GM21619 (cell line): ENCODE measurements at regions not wholly inside any gene's neighbourhood (a gene's known extent, or its start where the extent isn't known, plus 50 kb on each side); places are given as distances from the start of the nearest gene placed in this dataset.

Source experiments
- ATAC-seq: cut with Tn5 transposase; IDR thresholded peaks from one replicate; pipeline ENCODE4 v1.9.1; 2021; ENCODE audit not compliant: unreplicated experiment

DNA sequence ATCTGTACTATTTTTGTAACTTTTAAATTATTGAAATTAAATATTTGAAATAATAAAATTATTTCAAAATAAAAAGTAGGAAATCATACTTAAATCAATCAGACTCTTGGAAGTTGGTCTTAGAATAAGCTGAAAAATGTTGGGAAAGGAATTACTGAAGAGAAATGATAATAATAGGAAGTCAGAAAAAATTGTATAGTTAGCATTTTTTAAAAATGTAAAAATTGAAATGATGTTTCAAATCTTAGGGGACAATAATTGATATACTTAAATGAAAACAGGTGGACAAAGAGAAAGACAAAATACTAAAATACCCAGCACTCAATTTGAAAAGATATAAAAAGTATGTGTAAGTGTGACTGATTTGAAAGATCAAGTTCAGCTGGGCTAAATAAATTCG is 186.1 kb downstream of the BMP2 start:
- ATAC-seq, result no peak

GRCh38 chr20:6954219-6954618 is 186.7 kb downstream of the BMP2 start:
- no peak for ATAC-seq

GRCh38 chr20:6956056-6956455 is 188.6 kb downstream of the BMP2 start:
- ATAC-seq, result no peak

- ATAC-seq, result no peak
Measured at GRCh38 chr20:6956574-6956973, 189.1 kb downstream of the BMP2 start.

DNA sequence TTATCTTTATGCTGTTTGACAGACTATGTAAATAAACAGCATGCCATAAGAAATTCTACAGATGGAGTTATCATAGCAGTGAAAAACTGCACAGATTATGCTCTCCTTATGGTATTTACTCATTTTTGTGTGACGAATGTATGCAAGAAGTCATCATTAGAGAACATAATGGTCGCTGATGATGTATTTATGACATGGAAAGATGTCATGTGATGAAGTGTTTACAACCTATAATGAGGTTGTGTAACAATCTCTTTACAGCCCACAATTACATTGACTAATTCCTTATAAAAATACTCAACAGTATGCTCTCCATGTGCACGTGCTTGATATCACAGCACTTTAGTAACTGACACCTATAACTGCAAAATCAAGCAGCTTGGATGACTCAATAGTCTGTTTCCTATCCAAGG is 192.4 kb downstream of the BMP2 start:
- ATAC-seq, result no peak

DNA sequence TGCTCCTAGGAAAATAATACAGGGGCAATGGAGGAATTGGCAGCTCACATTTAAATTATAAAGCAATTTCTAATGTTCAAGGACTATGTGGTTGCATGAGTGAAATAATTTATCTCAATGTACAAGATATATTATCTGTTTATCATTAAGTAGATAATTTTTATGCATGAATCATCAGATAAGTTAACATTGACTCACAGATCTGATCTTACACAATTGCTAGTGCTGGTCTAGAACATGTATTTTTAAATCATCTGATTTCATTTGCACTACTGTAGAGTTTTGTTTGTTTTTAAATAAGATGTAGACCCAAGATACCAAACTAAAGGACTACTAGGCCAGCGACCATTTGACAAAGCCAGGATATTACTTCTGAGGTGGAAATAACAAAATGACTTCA is 199.2 kb downstream of the BMP2 start:
- no peak for ATAC-seq

DNA sequence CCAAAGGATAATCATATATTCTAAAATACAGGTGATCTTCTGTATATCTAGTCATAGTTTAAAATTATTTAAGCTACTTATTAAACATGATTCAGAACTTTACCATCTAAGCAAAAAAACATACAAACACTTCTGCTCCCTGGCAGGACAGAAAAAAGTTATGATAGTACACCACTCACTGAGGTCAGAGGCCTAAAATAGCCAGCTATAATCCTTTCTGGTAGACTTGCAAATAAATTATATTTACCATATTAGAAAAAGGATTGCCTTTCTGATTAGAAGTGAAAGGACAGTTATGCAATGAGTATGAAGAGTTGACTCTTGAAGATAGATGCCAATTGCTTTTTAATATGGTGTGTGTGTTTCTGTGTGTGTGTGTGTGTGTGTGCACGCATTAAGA is 207.4 kb downstream of the BMP2 start:
- no peak for ATAC-seq

DNA sequence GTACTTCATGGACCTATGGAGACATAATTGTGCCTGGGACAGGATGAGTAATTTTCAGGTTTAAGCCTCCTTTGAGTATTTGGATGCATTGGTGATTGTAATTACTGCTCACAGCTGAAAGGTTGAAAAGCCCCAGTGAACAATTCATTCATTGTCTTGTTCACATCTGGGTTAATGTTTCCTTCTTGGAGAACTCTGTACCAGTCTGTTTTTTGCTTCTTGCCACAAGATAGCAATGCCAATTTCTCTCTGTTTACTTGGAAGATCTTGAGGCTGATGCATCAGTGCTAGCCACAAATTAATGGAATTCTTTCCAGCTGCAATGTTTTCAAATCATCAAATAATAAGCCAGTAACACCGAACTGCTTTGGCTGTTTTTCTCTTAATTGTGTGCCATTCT is 207.8 kb downstream of the BMP2 start:
- ATAC-seq, result no peak

GRCh38 chr20:6976106-6976900 is 208.8 kb downstream of the BMP2 start:
- no peak for ATAC-seq

DNA sequence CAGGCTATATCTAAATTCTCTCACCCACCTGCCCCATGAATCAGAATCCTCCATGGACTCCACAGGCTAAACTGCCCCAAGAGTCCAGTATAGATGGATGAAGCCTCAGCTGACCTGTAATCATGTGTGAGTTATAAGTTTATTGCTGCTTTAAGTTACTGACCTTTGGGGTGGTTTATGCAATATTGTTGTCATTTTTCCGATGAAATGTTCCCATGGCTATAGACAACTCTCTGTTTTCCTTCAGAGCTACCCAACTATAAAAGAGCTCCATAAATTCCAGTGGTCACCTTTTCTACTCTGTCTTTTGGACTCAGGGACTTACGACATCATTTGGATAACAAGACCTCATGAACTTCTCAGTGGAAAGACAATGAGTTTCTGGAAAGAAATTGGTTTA is 212.1 kb downstream of the BMP2 start:
- ATAC-seq, result no peak

DNA sequence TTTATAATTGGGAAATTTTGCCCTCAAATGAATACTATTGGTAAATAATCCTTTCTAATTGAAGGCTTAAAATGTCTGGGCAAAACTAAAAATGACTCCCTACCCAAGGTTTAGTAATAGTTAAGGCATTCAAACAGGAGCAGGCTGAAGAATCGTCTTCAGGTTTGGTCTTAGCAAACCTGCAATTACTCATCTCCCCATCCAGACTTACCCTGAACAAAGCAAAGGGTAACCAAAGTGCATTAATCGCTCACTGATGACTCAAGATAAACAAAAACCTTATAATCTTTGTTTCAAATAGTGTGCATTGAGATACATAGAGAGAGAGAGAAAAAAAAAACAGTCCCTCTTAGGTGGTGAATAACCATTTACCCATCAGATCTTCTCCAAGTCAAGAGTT is 225.5 kb downstream of the BMP2 start:
- no peak for ATAC-seq

DNA sequence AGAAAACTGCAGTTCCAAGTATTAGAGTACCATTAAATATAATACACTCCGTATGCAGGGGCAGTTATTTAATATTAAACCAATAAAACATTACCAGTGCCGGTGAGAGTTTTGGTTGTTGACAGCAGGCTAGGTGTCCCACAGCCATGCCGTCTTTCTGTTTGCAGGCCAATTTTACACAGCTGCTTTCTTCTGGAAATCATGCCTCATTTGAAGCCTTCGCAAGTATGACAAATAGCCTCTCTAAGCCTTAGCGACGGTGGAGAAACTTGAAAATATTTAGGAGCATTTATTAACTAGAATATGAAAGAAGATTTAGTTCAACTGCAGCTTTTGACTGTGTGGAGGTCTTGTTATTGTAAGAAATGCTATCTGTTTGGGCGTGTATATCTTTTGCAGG is 226.0 kb downstream of the BMP2 start:
- ATAC-seq, result no peak

- no peak for ATAC-seq
Measured at GRCh38 chr20:6994452-6994851, 227.0 kb downstream of the BMP2 start.

GRCh38 chr20:6998909-6999308 is 231.4 kb downstream of the BMP2 start:
- ATAC-seq, result no peak

DNA sequence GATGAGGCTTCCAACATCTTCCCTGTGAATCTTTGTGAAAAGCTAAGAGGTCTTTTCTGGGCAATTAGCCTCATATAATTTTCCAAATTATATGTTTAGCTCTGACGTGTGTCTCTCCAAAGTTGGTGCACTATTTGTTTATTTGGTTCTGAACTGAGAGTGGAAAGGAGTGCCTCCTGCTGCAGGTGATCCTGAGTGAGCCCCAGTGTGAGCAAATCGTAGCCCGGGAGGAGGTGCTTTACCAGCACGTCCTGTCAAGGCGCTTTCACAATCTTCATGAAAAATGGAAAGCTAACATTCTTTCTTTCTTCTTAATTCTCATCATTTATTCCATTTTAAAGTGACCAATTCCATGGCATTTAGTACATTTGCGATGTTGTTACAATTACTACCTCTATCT is 231.9 kb downstream of the BMP2 start:
- no peak for ATAC-seq

GRCh38 chr20:7003598-7003997 is 236.1 kb downstream of the BMP2 start:
- no peak for ATAC-seq

DNA sequence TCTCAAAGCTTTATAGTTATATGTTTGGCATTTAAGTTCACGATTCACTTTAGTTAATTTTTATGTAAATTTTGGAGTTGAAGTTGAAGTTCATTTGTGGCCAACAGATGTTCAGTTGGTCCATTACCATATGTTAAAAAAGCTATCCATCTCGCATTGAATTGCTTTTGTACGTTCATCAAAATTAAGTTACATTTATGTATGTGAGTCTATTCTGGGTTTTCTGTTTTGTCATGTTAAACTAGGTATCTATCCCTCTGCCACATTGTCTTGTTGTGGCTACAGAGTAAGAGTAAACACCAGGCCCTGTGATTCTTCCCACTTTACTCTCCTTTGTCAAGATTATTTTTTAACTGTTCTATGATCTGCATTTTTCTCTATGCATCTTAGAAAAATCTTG is 237.3 kb downstream of the BMP2 start:
- ATAC-seq, result no peak

- ATAC-seq, result no peak
Measured at GRCh38 chr20:7010527-7010926, 243.0 kb downstream of the BMP2 start.

- ATAC-seq, result no peak
Measured at GRCh38 chr20:7015257-7015656, 247.8 kb downstream of the BMP2 start.

DNA sequence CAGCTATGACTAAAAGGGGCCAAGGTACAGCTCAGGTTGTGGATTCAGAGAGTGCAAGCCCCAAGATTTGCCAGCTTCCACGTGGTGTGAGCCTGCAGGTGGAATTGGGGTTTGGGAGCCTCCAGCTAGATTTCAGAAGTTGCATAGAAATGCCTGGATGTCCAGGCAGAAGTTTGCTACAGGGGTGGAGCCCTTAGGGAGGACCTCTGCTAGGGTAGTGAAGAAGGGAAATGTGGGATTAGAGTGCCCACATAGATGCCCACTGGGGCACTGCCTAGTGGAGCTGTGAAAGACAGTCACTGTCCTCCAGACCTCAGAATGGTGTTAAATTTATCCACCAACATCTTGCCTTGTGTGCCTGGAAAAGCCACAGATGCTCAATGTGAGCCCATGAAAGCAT is 255.1 kb downstream of the BMP2 start:
- ATAC-seq, result no peak

DNA sequence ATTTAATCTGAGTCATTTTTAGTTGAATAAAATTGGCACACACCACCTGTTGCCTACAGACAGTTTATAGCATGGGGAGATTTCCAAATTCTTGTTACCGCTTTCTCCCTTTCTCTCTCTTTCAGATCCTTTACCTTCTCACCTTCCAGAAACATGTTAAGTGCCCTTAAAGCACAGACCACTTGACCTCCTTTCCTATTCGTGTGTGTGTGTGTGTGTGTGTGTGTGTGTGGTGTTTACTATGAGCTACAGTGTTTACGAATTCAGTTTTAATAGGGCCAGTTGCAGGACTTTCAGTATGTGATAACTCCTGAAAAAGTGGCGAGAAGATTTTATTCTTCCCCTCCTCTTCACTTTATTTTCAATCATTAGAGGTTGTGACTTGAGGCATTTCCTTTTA is 258.1 kb downstream of the BMP2 start:
- ATAC-seq, result no peak

DNA sequence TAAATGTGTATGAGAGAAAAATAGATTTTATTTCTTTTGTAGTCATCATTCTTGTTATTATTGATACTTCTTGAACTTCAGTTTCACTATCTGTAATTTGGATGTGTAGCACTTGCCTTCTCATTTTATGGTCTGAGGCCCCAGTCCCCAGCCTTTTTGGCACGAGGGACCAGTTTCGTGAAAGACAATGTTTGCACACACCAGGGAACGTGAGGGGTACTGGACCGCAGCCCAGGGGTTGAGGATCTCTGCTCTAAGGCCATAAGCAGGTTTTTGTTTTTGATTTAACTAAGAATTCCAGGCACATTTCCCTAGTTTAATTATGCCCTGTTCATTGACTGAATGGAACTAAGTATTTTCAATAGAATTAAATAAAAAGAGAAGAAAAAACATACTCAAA is 261.5 kb downstream of the BMP2 start:
- no peak for ATAC-seq

- ATAC-seq, result no peak
Measured at GRCh38 chr20:7031222-7031621, 263.7 kb downstream of the BMP2 start.
